Vagina (tissue), 2 donors: ENCODE measurements at regions not wholly inside any gene's neighbourhood (a gene's known extent, or its start where the extent isn't known, plus 50 kb on each side); places are given as distances from the start of the nearest gene placed in this dataset.

ENCODE experiments used
- DNase-seq, 2 donors: peaks; one replicate each; pipeline ENCODE4 v3.0.0-alpha.2; 2017; ENCODE audit errors: extremely low spot score in 2 of 2
- H3K27ac ChIP-seq: fragments of 200-600 bp; sonication (generic); one replicate; pipeline ENCODE4 v1.5.1; 2019
- H3K27me3 ChIP-seq: fragments of 200-600 bp; sonication (generic); one replicate; pipeline ENCODE4 v1.5.1; 2019
- H3K36me3 ChIP-seq, 2 donors: fragments of 200-600 bp; sonication (generic); one replicate each; pipeline ENCODE4 v1.5.1; 2017 to 2019
- H3K4me1 ChIP-seq: fragments of 200-600 bp; sonication (generic); one replicate; pipeline ENCODE4 v1.5.1; 2019
- H3K4me3 ChIP-seq, 2 donors: fragments of 200-600 bp; sonication (generic); 1 replicate in 1 of 2; 2 replicates in 1 of 2; pipeline ENCODE4 v1.5.1; 2016 to 2019
- H3K9me3 ChIP-seq: fragments of 200-600 bp; sonication (generic); one replicate; pipeline ENCODE4 v1.5.1; 2019
- POLR2A ChIP-seq, 2 donors: fragments of 450-650 bp; IDR thresholded peaks; one replicate each; pipeline ENCODE4 v1.6.1; 2017; ENCODE audit warnings: antibody characterized with exemption in 2 of 2, mild to moderate bottlenecking in 2 of 2, moderate library complexity in 2 of 2
- POLR2AphosphoS5 ChIP-seq, 2 donors: sonication (generic); formaldehyde crosslinking; IDR thresholded peaks; one replicate each; pipeline ENCODE4 v1.9.0; 2017; ENCODE audit warnings: antibody characterized with exemption in 2 of 2, mild to moderate bottlenecking in 2 of 2, low read depth in 1 of 2; ENCODE audit not compliant: insufficient read depth in 1 of 2
- intact Hi-C: fragments of 100-400 bp; cut with DNase I; formaldehyde crosslinking; loops from one replicate; pipeline ENCODE4 v1.15.1; 2023
- TF ChIP-seq, protein P1 (sequence below), 3 experiments: fragments of 450-650 bp in 2 of 3; fragments of 200-600 bp in 1 of 3; sonication (generic) in 1 of 3; IDR thresholded peaks; one replicate each; pipeline ENCODE4 v1.5.1; 2017 to 2019; ENCODE audit warnings: antibody characterized with exemption in 3 of 3, mild to moderate bottlenecking in 2 of 3, moderate library complexity in 2 of 3

DNA sequence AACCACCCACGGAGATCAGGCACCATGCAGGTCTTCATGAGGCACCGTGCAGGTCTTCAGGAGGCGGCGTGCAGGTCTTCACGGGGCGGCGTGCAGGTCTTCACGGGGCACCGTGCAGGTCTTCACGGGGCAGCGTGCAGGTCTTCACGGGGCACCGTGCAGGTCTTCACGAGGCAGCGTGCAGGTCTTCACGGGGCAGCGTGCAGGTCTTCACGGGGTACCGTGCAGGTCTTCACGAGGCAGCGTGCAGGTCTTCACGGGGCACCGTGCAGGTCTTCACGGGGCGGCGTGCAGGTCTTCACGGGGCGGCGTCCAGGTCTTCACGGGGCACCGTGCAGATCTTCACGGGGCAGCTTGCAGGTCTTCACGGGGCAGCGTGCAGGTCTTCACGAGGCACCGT lies 350.4 kb upstream of the PKDCC start:
- Histone ChIP-seq H3K36me3 (no peaks in the 10 kb centered on the region), H3K27me3 (no peaks in the 10 kb centered on the region), H3K9me3 (no peaks in the 10 kb centered on the region), H3K4me1 (no peaks in the 10 kb centered on the region), H3K4me3 (no peak overlapping the region), H3K27ac (no peak overlapping the region)
- no peak for TF ChIP-seq POLR2A (IDR thresholded peaks at IDR 0.05)
- TF ChIP-seq, protein P1, sequence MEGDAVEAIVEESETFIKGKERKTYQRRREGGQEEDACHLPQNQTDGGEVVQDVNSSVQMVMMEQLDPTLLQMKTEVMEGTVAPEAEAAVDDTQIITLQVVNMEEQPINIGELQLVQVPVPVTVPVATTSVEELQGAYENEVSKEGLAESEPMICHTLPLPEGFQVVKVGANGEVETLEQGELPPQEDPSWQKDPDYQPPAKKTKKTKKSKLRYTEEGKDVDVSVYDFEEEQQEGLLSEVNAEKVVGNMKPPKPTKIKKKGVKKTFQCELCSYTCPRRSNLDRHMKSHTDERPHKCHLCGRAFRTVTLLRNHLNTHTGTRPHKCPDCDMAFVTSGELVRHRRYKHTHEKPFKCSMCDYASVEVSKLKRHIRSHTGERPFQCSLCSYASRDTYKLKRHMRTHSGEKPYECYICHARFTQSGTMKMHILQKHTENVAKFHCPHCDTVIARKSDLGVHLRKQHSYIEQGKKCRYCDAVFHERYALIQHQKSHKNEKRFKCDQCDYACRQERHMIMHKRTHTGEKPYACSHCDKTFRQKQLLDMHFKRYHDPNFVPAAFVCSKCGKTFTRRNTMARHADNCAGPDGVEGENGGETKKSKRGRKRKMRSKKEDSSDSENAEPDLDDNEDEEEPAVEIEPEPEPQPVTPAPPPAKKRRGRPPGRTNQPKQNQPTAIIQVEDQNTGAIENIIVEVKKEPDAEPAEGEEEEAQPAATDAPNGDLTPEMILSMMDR (IDR thresholded peaks at IDR 0.05): no peak
- intact Hi-C loops: no loop called here
- no peak for DNase-seq

DNA sequence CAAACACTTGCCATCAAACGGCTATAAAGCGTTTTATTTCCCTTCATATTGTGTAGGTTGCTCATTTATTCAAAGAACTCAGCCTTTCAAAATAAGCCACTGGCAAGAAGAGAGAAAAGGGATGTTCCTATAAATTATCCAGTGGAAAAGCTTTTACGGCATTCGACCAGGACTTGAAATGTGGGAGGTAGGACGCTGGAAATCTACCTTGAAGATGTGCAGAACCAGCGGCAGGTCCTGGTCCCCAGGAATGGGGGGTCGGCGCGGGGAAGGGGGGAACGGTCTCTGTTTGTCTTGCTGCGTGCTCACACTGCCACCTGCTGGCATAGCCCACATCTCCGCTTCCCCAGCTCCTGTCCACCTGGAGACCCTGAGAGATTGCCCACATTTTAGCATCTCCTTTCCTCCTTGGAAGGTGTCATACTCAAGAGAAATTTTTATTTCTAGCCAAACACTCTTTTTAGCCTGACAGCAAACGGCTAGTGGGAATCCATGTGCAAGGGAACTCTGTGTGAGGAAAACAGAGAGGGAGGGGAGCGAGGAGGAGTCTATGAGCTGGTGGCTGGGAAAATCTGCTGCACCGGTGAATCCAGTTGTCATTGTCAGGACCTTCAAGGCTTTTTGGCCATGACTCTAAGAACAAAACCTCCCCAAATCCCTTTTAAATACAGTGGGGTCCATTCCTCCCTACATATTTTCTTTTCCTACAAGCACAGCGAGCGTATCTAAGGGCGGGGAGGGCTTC lies 349.0 kb upstream of the PKDCC start:
- H3K4me3 ChIP-seq: peak overlapping the region in 1 of 2 donors; percentile 3
- no peaks in the 10 kb centered on the region for H3K4me1 ChIP-seq
- H3K36me3 ChIP-seq: no peaks in the 10 kb centered on the region
- no peaks in the 10 kb centered on the region for H3K27me3 ChIP-seq
- intact Hi-C loops: no loop called here
- no peak for TF ChIP-seq POLR2AphosphoS5 (IDR thresholded peaks at IDR 0.05; ENCODE audit: insufficient read depth in 1 of 2, low read depth in 1 of 2)
- TF ChIP-seq POLR2A (IDR thresholded peaks at IDR 0.05): no peak
- TF ChIP-seq, protein P1 (IDR thresholded peaks at IDR 0.05): peak in 2 of 3 experiments; percentile 49 to 61
- H3K9me3 ChIP-seq: no peaks in the 10 kb centered on the region
- no peak overlapping the region for H3K27ac ChIP-seq
- DNase-seq: no peak

DNA sequence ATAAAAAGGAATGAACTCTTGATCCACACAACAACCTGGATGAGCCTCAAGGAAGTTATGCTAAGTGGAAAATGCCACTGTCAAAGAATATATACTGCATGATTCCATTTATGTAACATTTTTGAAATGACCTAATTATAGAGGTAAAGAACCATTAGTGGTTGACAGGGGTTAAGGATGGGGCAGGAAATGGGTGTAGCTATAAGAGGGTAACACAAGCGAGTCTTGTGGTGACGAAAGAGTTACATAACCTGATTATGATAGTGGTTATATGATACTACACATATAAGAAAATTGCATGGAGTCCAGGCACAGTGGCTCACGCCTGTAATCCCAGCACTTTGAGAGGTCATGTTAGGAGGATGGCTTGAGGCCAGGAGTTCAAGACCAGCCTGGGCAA lies 346.6 kb upstream of the PKDCC start:
- intact Hi-C loops: no loop called here
- TF ChIP-seq POLR2AphosphoS5 (IDR thresholded peaks at IDR 0.05; ENCODE audit: insufficient read depth in 1 of 2, low read depth in 1 of 2) (no peak), POLR2A (IDR thresholded peaks at IDR 0.05) (no peak)
- TF ChIP-seq, protein P1 (IDR thresholded peaks at IDR 0.05): no peak
- no peak overlapping the region for H3K27ac ChIP-seq
- no peak for DNase-seq
- H3K27me3 ChIP-seq: no peaks in the 10 kb centered on the region
- H3K9me3 ChIP-seq: no peaks in the 10 kb centered on the region
- no peaks in the 10 kb centered on the region for H3K4me1 ChIP-seq
- no peak overlapping the region for H3K4me3 ChIP-seq
- no peaks in the 10 kb centered on the region for H3K36me3 ChIP-seq

DNA sequence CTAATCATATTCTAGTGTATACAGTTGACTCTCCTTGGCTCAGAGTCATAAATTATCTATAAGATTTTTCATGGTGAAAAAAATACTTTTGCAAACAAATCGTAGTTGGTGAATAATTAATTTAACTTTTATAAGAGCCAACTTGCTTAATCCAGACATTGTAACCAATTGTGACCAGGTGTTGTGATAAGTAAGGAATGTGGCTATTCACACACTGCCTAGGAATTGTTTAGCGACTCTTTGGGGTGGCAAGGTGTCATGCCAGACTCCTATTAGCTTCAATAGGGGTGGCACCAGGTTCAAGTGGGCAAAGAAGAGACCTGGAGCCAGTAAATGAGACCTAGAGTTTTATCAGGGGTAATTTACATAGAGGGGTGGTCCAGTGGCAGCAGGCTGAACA lies 344.7 kb upstream of the PKDCC start:
- TF ChIP-seq POLR2A (IDR thresholded peaks at IDR 0.05): no peak
- TF ChIP-seq, protein P1 (IDR thresholded peaks at IDR 0.05): no peak
- TF ChIP-seq POLR2AphosphoS5 (IDR thresholded peaks at IDR 0.05; ENCODE audit: insufficient read depth in 1 of 2, low read depth in 1 of 2): no peak
- Histone ChIP-seq H3K27me3 (no peaks in the 10 kb centered on the region), H3K9me3 (no peaks in the 10 kb centered on the region), H3K4me1 (no peaks in the 10 kb centered on the region), H3K27ac (no peak overlapping the region), H3K36me3 (no peaks in the 10 kb centered on the region), H3K4me3 (no peak overlapping the region)
- DNase-seq: no peak
- intact Hi-C loops: no loop called here

DNA sequence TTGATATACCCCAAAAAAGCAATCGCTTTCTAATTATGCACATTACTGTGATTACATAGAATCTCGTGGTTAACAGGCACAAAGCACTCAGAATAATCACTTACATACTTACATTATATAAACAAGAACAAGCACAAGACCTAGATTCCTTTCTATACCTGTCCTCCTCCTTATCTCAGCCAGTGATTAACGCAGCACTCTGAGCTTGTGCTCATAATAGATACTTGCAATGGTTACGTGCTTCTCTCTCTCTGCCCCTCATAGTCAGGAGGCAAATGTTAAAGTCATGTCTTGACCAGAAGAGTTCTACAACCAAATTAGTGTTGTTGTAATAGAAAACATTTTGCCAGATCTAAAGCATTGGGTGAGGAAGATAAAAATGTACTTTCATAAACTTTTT lies 342.2 kb upstream of the PKDCC start:
- H3K27me3 ChIP-seq: no peaks in the 10 kb centered on the region
- H3K27ac ChIP-seq: no peak overlapping the region
- H3K4me3 ChIP-seq: no peak overlapping the region
- H3K36me3 ChIP-seq: no peaks in the 10 kb centered on the region
- intact Hi-C loops: no loop called here
- H3K4me1 ChIP-seq: no peaks in the 10 kb centered on the region
- no peaks in the 10 kb centered on the region for H3K9me3 ChIP-seq
- TF ChIP-seq POLR2AphosphoS5 (IDR thresholded peaks at IDR 0.05; ENCODE audit: insufficient read depth in 1 of 2, low read depth in 1 of 2) (no peak), POLR2A (IDR thresholded peaks at IDR 0.05) (no peak)
- TF ChIP-seq, protein P1 (IDR thresholded peaks at IDR 0.05): no peak
- no peak for DNase-seq
